ENCODE measurements at regions not wholly inside any gene's neighbourhood (a gene's known extent, or its start where the extent isn't known, plus 50 kb on each side); places are given as distances from the start of the nearest gene placed in this dataset.

- TF ChIP-seq CTCF (IDR thresholded peaks at IDR 0.05; ENCODE audit: borderline replicate concordance, extremely low read depth, low read length, poor library complexity, severe bottlenecking): no peak
- no peak for TF ChIP-seq EZH2 (IDR thresholded peaks at IDR 0.05; ENCODE audit: borderline replicate concordance, low read depth, low read length, severe bottlenecking)
- no peak for ATAC-seq (ENCODE audit: insufficient read depth, low read depth)
- no peak overlapping the region for H3K9ac ChIP-seq (ENCODE audit: low read depth, low read length)
- H3K4me3 ChIP-seq (ENCODE audit: low read depth in 1 of 2, low read length in 2 of 2): no peak overlapping the region
- H3K36me3 ChIP-seq (ENCODE audit: insufficient read depth, low read length): no peaks in the 10 kb centered on the region
- H4K20me1 ChIP-seq (ENCODE audit: insufficient read depth, low read length): no peaks in the 10 kb centered on the region
- no peak overlapping the region for H2AFZ ChIP-seq (ENCODE audit: low read depth, low read length)
- no peak overlapping the region for H3K27ac ChIP-seq (ENCODE audit: low read length)
- no peaks in the 10 kb centered on the region for H3K27me3 ChIP-seq (ENCODE audit: insufficient read depth, low read length, poor library complexity)
- H3K4me1 ChIP-seq (ENCODE audit: insufficient read depth, low read length): no peaks in the 10 kb centered on the region
- H3K4me2 ChIP-seq (ENCODE audit: insufficient read depth, low read length): no peak overlapping the region
- H3K79me2 ChIP-seq (ENCODE audit: insufficient read depth, low read length): no peaks in the 10 kb centered on the region
- H3K9me3 ChIP-seq (ENCODE audit: insufficient read depth, low read length, severe bottlenecking): no peaks in the 10 kb centered on the region
- DNase-seq: no peak
Measured at GRCh38 chr3:87423336-87423735, 147.0 kb upstream of the POU1F1 start.

- Histone ChIP-seq H3K4me2 (ENCODE audit: insufficient read depth, low read length) (no peak overlapping the region), H3K27me3 (ENCODE audit: insufficient read depth, low read length, poor library complexity) (no peaks in the 10 kb centered on the region), H3K4me3 (ENCODE audit: low read depth in 1 of 2, low read length in 2 of 2) (no peak overlapping the region), H2AFZ (ENCODE audit: low read depth, low read length) (no peak overlapping the region), H3K9me3 (ENCODE audit: insufficient read depth, low read length, severe bottlenecking) (no peaks in the 10 kb centered on the region), H3K4me1 (ENCODE audit: insufficient read depth, low read length) (no peaks in the 10 kb centered on the region), H4K20me1 (ENCODE audit: insufficient read depth, low read length) (no peaks in the 10 kb centered on the region), H3K79me2 (ENCODE audit: insufficient read depth, low read length) (no peaks in the 10 kb centered on the region), H3K9ac (ENCODE audit: low read depth, low read length) (no peak overlapping the region), H3K36me3 (ENCODE audit: insufficient read depth, low read length) (no peaks in the 10 kb centered on the region), H3K27ac (ENCODE audit: low read length) (no peak overlapping the region)
- DNase-seq (no peak), ATAC-seq (ENCODE audit: insufficient read depth, low read depth) (no peak)
- no peak for TF ChIP-seq EZH2 (IDR thresholded peaks at IDR 0.05; ENCODE audit: borderline replicate concordance, low read depth, low read length, severe bottlenecking)
- TF ChIP-seq CTCF (IDR thresholded peaks at IDR 0.05; ENCODE audit: borderline replicate concordance, extremely low read depth, low read length, poor library complexity, severe bottlenecking): no peak
Measured at GRCh38 chr3:87422333-87422732, 145.9 kb upstream of the POU1F1 start.

GRCh38 chr3:87420171-87420570 lies 143.8 kb upstream of the POU1F1 start:
- no peaks in the 10 kb centered on the region for H3K4me1 ChIP-seq (ENCODE audit: insufficient read depth, low read length)
- no peaks in the 10 kb centered on the region for H4K20me1 ChIP-seq (ENCODE audit: insufficient read depth, low read length)
- DNase-seq: no peak
- no peak overlapping the region for H3K4me2 ChIP-seq (ENCODE audit: insufficient read depth, low read length)
- no peak for ATAC-seq (ENCODE audit: insufficient read depth, low read depth)
- no peaks in the 10 kb centered on the region for H3K36me3 ChIP-seq (ENCODE audit: insufficient read depth, low read length)
- no peak overlapping the region for H3K4me3 ChIP-seq (ENCODE audit: low read depth in 1 of 2, low read length in 2 of 2)
- H3K27ac ChIP-seq (ENCODE audit: low read length): no peak overlapping the region
- no peak overlapping the region for H3K9ac ChIP-seq (ENCODE audit: low read depth, low read length)
- TF ChIP-seq EZH2 (IDR thresholded peaks at IDR 0.05; ENCODE audit: borderline replicate concordance, low read depth, low read length, severe bottlenecking): no peak
- no peak for TF ChIP-seq CTCF (IDR thresholded peaks at IDR 0.05; ENCODE audit: borderline replicate concordance, extremely low read depth, low read length, poor library complexity, severe bottlenecking)
- H2AFZ ChIP-seq (ENCODE audit: low read depth, low read length): no peak overlapping the region
- no peaks in the 10 kb centered on the region for H3K79me2 ChIP-seq (ENCODE audit: insufficient read depth, low read length)
- H3K27me3 ChIP-seq (ENCODE audit: insufficient read depth, low read length, poor library complexity): no peaks in the 10 kb centered on the region
- H3K9me3 ChIP-seq (ENCODE audit: insufficient read depth, low read length, severe bottlenecking): no peaks in the 10 kb centered on the region

- TF ChIP-seq EZH2 (IDR thresholded peaks at IDR 0.05; ENCODE audit: borderline replicate concordance, low read depth, low read length, severe bottlenecking) (no peak), CTCF (IDR thresholded peaks at IDR 0.05; ENCODE audit: borderline replicate concordance, extremely low read depth, low read length, poor library complexity, severe bottlenecking) (no peak)
- Histone ChIP-seq H3K79me2 (ENCODE audit: insufficient read depth, low read length) (no peaks in the 10 kb centered on the region), H3K9ac (ENCODE audit: low read depth, low read length) (no peak overlapping the region), H3K36me3 (ENCODE audit: insufficient read depth, low read length) (no peaks in the 10 kb centered on the region), H3K27me3 (ENCODE audit: insufficient read depth, low read length, poor library complexity) (no peaks in the 10 kb centered on the region), H4K20me1 (ENCODE audit: insufficient read depth, low read length) (no peaks in the 10 kb centered on the region), H3K9me3 (ENCODE audit: insufficient read depth, low read length, severe bottlenecking) (no peaks in the 10 kb centered on the region), H3K27ac (ENCODE audit: low read length) (no peak overlapping the region), H2AFZ (ENCODE audit: low read depth, low read length) (no peak overlapping the region), H3K4me3 (ENCODE audit: low read depth in 1 of 2, low read length in 2 of 2) (no peak overlapping the region), H3K4me2 (ENCODE audit: insufficient read depth, low read length) (no peak overlapping the region), H3K4me1 (ENCODE audit: insufficient read depth, low read length) (no peaks in the 10 kb centered on the region)
- no peak for DNase-seq
- no peak for ATAC-seq (ENCODE audit: insufficient read depth, low read depth)
Measured at GRCh38 chr3:87414271-87414670, 137.9 kb upstream of the POU1F1 start.

Data from DND-41 (cell line).